Neural progenitor cell (in vitro differentiated cells): ENCODE measurements at regions not wholly inside any gene's neighbourhood (a gene's known extent, or its start where the extent isn't known, plus 50 kb on each side); places are given as distances from the start of the nearest gene placed in this dataset.

Experiments used
- DNase-seq: peaks from one replicate; pipeline ENCODE4 v3.0.0-alpha.2; 2016; ENCODE audit warnings: low spot score
- H2AFZ ChIP-seq: fragments of 200-600 bp; sonication (generic); replicated peaks from 2 replicates; pipeline ENCODE4 v1.6.1; 2016; ENCODE audit warnings: antibody characterized with exemption
- H3F3A ChIP-seq: fragments of 200-600 bp; sonication (generic); 2 replicates; pipeline ENCODE4 v1.6.1; 2016; ENCODE audit warnings: antibody characterized with exemption, low read depth
- H3K27ac ChIP-seq: fragments of 200-600 bp; sonication (generic); 2 replicates; pipeline ENCODE4 v1.5.1; 2016; ENCODE audit warnings: mild to moderate bottlenecking
- H3K27me3 ChIP-seq: fragments of 200-600 bp; sonication (generic); 2 replicates; pipeline ENCODE4 v1.6.1; 2016; ENCODE audit warnings: mild to moderate bottlenecking, moderate library complexity
- H3K36me3 ChIP-seq: fragments of 200-600 bp; sonication (generic); 2 replicates; pipeline ENCODE4 v1.5.1; 2016
- H3K4me1 ChIP-seq: fragments of 200-600 bp; sonication (generic); 2 replicates; pipeline ENCODE4 v1.6.1; 2016; ENCODE audit warnings: mixed run types
- H3K4me2 ChIP-seq: fragments of 200-600 bp; sonication (generic); 2 replicates; pipeline ENCODE4 v1.6.1; 2016
- H3K4me3 ChIP-seq: fragments of 200-600 bp; sonication (generic); 2 replicates; pipeline ENCODE4 v1.5.1; 2016
- H3K79me2 ChIP-seq: fragments of 200-600 bp; sonication (generic); 2 replicates; pipeline ENCODE4 v1.6.1; 2016; ENCODE audit warnings: low read depth
- H3K9ac ChIP-seq: fragments of 200-600 bp; sonication (generic); 2 replicates; pipeline ENCODE4 v1.6.1; 2016
- H3K9me3 ChIP-seq: fragments of 200-600 bp; sonication (generic); 2 replicates; pipeline ENCODE4 v1.5.1; 2016; ENCODE audit warnings: low read depth
- H4K20me1 ChIP-seq: fragments of 200-600 bp; sonication (generic); 2 replicates; pipeline ENCODE4 v1.6.1; 2016; ENCODE audit warnings: low read depth
- H3K27ac Mint-ChIP-seq: 3 replicates; pipeline ENCODE4 v1.8.0; 2021; ENCODE audit warnings: mixed read lengths
- H3K27me3 Mint-ChIP-seq: 2 replicates; pipeline ENCODE4 v1.8.0; 2022; ENCODE audit warnings: low read depth, mild to moderate bottlenecking, inconsistent platforms, moderate library complexity, mixed read lengths; ENCODE audit not compliant: insufficient read depth
- H3K36me3 Mint-ChIP-seq: 3 replicates; pipeline ENCODE4 v1.8.0; 2021; ENCODE audit warnings: mixed read lengths
- H3K4me1 Mint-ChIP-seq: 3 replicates; pipeline ENCODE4 v1.8.0; 2021; ENCODE audit warnings: mixed read lengths
- H3K4me3 Mint-ChIP-seq: 3 replicates; pipeline ENCODE4 v1.8.0; 2021; ENCODE audit warnings: mild to moderate bottlenecking, moderate library complexity, mixed read lengths
- H3K9me3 Mint-ChIP-seq: 3 replicates; pipeline ENCODE4 v1.8.0; 2020; ENCODE audit warnings: mixed read lengths
- CTCF ChIP-seq: fragments of 200-600 bp; sonication (generic); IDR thresholded peaks from 2 replicates; pipeline ENCODE4 v1.5.1; 2017; ENCODE audit warnings: antibody characterized with exemption, mild to moderate bottlenecking
- EZH2 ChIP-seq: fragments of 200-600 bp; sonication (generic); IDR thresholded peaks from 2 replicates; pipeline ENCODE4 v1.6.1; 2017; ENCODE audit warnings: antibody characterized with exemption, mild to moderate bottlenecking, moderate library complexity
- EZH2phosphoT487 ChIP-seq: fragments of 200-600 bp; sonication (generic); IDR thresholded peaks from 2 replicates; pipeline ENCODE4 v1.6.1; 2017; ENCODE audit warnings: antibody characterized with exemption

GRCh38 chr14:98270201-98270600 lies 1001.8 kb downstream of the BCL11B start:
- Histone ChIP-seq H3K27me3 (no peaks in the 10 kb centered on the region), H3K27ac (no peak overlapping the region), H3F3A (no peaks in the 10 kb centered on the region), H3K4me3 (no peak overlapping the region), H4K20me1 (no peaks in the 10 kb centered on the region), H3K36me3 (no peaks in the 10 kb centered on the region), H2AFZ (no peak overlapping the region), H3K9me3 (no peaks in the 10 kb centered on the region), H3K79me2 (no peaks in the 10 kb centered on the region), H3K4me2 (no peak overlapping the region), H3K4me1 (no peaks in the 10 kb centered on the region), H3K9ac (no peak overlapping the region)
- H3K4me3 Mint-ChIP-seq, result no peak overlapping the region
- H3K4me1 Mint-ChIP-seq, result no peaks in the 10 kb centered on the region
- TF ChIP-seq EZH2, result no peak
- no peak for TF ChIP-seq CTCF
- TF ChIP-seq EZH2phosphoT487, result no peak
- no peak overlapping the region for H3K27ac Mint-ChIP-seq
- H3K36me3 Mint-ChIP-seq, result no peaks in the 10 kb centered on the region
- H3K27me3 Mint-ChIP-seq, result peaks cover 2% of the 10 kb centered on the region
- DNase-seq, result no peak
- H3K9me3 Mint-ChIP-seq, result peaks cover 9% of the 10 kb centered on the region

GRCh38 chr14:98274596-98274995 lies 997.4 kb downstream of the BCL11B start:
- no peak for DNase-seq
- H3K27ac Mint-ChIP-seq, result no peak overlapping the region
- Histone ChIP-seq H3K27ac (no peak overlapping the region), H3K36me3 (no peaks in the 10 kb centered on the region), H2AFZ (no peak overlapping the region), H4K20me1 (no peaks in the 10 kb centered on the region), H3K4me1 (no peaks in the 10 kb centered on the region), H3F3A (no peaks in the 10 kb centered on the region), H3K9me3 (no peaks in the 10 kb centered on the region), H3K27me3 (no peaks in the 10 kb centered on the region), H3K79me2 (no peaks in the 10 kb centered on the region), H3K9ac (no peak overlapping the region), H3K4me2 (no peak overlapping the region), H3K4me3 (no peak overlapping the region)
- H3K9me3 Mint-ChIP-seq, result peaks cover 10% of the 10 kb centered on the region
- H3K36me3 Mint-ChIP-seq, result no peaks in the 10 kb centered on the region
- H3K4me1 Mint-ChIP-seq, result no peaks in the 10 kb centered on the region
- H3K27me3 Mint-ChIP-seq, result peaks cover 3% of the 10 kb centered on the region
- TF ChIP-seq EZH2, result no peak
- TF ChIP-seq EZH2phosphoT487, result no peak
- no peak for TF ChIP-seq CTCF
- no peak overlapping the region for H3K4me3 Mint-ChIP-seq

GRCh38 chr14:98278800-98279199 lies 993.2 kb downstream of the BCL11B start:
- Histone ChIP-seq H4K20me1 (no peaks in the 10 kb centered on the region), H3K9ac (no peak overlapping the region)

More at GRCh38 chr14:98278800-98279199, 993.2 kb downstream of the BCL11B start:
- DNase-seq, result no peak
- Histone ChIP-seq H3F3A (no peaks in the 10 kb centered on the region), H3K4me1 (peaks cover 11% of the 10 kb centered on the region), H3K79me2 (no peaks in the 10 kb centered on the region), H3K27ac (no peak overlapping the region), H3K36me3 (no peaks in the 10 kb centered on the region), H3K4me3 (no peak overlapping the region), H3K4me2 (no peak overlapping the region), H2AFZ (no peak overlapping the region), H3K9me3 (no peaks in the 10 kb centered on the region), H3K27me3 (no peaks in the 10 kb centered on the region)
- Mint-ChIP-seq H3K27ac (no peak overlapping the region), H3K27me3 (peaks cover 2% of the 10 kb centered on the region), H3K4me3 (no peak overlapping the region), H3K36me3 (no peaks in the 10 kb centered on the region), H3K9me3 (peaks cover 4% of the 10 kb centered on the region), H3K4me1 (peaks cover 10% of the 10 kb centered on the region)
- no peak for TF ChIP-seq CTCF
- TF ChIP-seq EZH2, result no peak
- no peak for TF ChIP-seq EZH2phosphoT487
